PC-3 (cell line): ENCODE measurements at regions not wholly inside any gene's neighbourhood (a gene's known extent, or its start where the extent isn't known, plus 50 kb on each side); places are given as distances from the start of the nearest gene placed in this dataset.

Experiments
- CTCF ChIP-seq: fragments of 300-600 bp; sonication (generic); conservative IDR thresholded peaks from 2 replicates; pipeline ENCODE4 v1.5.1; 2017; ENCODE audit warnings: antibody characterized with exemption, low read depth, mild to moderate bottlenecking, low read length
- EZH2 ChIP-seq: fragments of 300-600 bp; sonication (generic); IDR thresholded peaks from one replicate; pipeline ENCODE4 v1.6.1; 2017; ENCODE audit warnings: antibody characterized with exemption, mild to moderate bottlenecking, low read length; ENCODE audit not compliant: unreplicated experiment
- EZH2phosphoT487 ChIP-seq: fragments of 300-600 bp; sonication (generic); IDR thresholded peaks from 2 replicates; pipeline ENCODE4 v1.6.1; 2018; ENCODE audit warnings: mild to moderate bottlenecking, antibody characterized with exemption, low read length, borderline replicate concordance

- peak; percentile 48; the same call in 1 of the 2 replicates for TF ChIP-seq CTCF
- TF ChIP-seq EZH2: no peak
- no peak for TF ChIP-seq EZH2phosphoT487
Measured at GRCh38 chr5:110054240-110054639, 364.5 kb downstream of the MAN2A1 start.
